PFSK-1 (cell line): ENCODE measurements at regions not wholly inside any gene's neighbourhood (a gene's known extent, or its start where the extent isn't known, plus 50 kb on each side); places are given as distances from the start of the nearest gene placed in this dataset.

Experiments used
- FOXP2 ChIP-seq: optimal IDR thresholded peaks from 2 replicates; pipeline ENCODE3; 2011; ENCODE audit warnings: borderline replicate concordance, control low read depth, inconsistent platforms; ENCODE audit not compliant: insufficient read depth; ENCODE audit errors: extremely low read length, extremely low read depth
- POLR2AphosphoS5 ChIP-seq: IDR thresholded peaks from 2 replicates; pipeline ENCODE4 v1.6.1; 2012; ENCODE audit warnings: low read depth, mild to moderate bottlenecking, control low read depth, low read length, moderate library complexity
- SIN3A ChIP-seq: IDR thresholded peaks from 2 replicates; pipeline ENCODE4 v1.6.1; 2012; ENCODE audit warnings: mild to moderate bottlenecking, low read length, moderate library complexity, borderline replicate concordance; ENCODE audit not compliant: insufficient read depth
- TAF1 ChIP-seq: IDR thresholded peaks from 2 replicates; pipeline ENCODE4 v1.6.1; 2012; ENCODE audit warnings: low read length, control low read depth, borderline replicate concordance; ENCODE audit not compliant: insufficient read depth
- TF ChIP-seq, protein P1 (sequence below), 2 experiments: IDR thresholded peaks; 2 replicates each; pipeline versions ENCODE4 v1.6.1 to v1.8.0; 2011 to 2012; ENCODE audit warnings: low read depth in 2 of 2, low read length in 2 of 2, control low read depth in 1 of 2, inconsistent platforms in 1 of 2, mild to moderate bottlenecking in 1 of 2, moderate library complexity in 1 of 2; ENCODE audit not compliant: insufficient read depth in 1 of 2

GRCh38 chr9:120230227-120230626 is 349.7 kb downstream of the CDK5RAP2 start:
- no peak for TF ChIP-seq POLR2AphosphoS5
- TF ChIP-seq TAF1, result no peak
- TF ChIP-seq SIN3A, result no peak
- TF ChIP-seq, protein P1, sequence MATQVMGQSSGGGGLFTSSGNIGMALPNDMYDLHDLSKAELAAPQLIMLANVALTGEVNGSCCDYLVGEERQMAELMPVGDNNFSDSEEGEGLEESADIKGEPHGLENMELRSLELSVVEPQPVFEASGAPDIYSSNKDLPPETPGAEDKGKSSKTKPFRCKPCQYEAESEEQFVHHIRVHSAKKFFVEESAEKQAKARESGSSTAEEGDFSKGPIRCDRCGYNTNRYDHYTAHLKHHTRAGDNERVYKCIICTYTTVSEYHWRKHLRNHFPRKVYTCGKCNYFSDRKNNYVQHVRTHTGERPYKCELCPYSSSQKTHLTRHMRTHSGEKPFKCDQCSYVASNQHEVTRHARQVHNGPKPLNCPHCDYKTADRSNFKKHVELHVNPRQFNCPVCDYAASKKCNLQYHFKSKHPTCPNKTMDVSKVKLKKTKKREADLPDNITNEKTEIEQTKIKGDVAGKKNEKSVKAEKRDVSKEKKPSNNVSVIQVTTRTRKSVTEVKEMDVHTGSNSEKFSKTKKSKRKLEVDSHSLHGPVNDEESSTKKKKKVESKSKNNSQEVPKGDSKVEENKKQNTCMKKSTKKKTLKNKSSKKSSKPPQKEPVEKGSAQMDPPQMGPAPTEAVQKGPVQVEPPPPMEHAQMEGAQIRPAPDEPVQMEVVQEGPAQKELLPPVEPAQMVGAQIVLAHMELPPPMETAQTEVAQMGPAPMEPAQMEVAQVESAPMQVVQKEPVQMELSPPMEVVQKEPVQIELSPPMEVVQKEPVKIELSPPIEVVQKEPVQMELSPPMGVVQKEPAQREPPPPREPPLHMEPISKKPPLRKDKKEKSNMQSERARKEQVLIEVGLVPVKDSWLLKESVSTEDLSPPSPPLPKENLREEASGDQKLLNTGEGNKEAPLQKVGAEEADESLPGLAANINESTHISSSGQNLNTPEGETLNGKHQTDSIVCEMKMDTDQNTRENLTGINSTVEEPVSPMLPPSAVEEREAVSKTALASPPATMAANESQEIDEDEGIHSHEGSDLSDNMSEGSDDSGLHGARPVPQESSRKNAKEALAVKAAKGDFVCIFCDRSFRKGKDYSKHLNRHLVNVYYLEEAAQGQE (IDR thresholded peaks at IDR 0.05; ENCODE audit: insufficient read depth in 1 of 2, low read depth in 2 of 2, low read length in 2 of 2), result no peak
- TF ChIP-seq FOXP2, result no peak

DNA sequence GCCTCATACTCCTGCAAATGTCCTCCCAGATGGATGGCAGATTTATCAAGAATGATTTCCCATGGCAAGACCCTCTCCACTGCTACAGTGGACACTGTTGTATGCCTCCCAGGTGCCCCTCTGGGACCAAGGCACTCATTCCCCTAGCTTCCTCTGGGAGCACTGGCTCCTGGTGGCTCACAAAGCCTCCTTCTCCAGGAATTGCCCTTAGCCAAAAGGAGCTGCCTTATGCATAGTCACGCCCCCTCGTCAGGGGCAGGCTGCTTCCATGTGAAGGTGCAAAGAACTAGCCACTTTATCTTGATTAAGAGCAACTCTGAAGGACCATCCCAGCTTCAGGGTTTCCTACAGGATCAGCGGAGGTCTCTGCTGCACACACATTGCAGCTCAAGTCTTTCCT is 358.1 kb downstream of the CDK5RAP2 start:
- TF ChIP-seq TAF1 (no peak), FOXP2 (no peak), POLR2AphosphoS5 (no peak), SIN3A (no peak)
- TF ChIP-seq, protein P1 (IDR thresholded peaks at IDR 0.05; ENCODE audit: insufficient read depth in 1 of 2, low read depth in 2 of 2, low read length in 2 of 2), result no peak

DNA sequence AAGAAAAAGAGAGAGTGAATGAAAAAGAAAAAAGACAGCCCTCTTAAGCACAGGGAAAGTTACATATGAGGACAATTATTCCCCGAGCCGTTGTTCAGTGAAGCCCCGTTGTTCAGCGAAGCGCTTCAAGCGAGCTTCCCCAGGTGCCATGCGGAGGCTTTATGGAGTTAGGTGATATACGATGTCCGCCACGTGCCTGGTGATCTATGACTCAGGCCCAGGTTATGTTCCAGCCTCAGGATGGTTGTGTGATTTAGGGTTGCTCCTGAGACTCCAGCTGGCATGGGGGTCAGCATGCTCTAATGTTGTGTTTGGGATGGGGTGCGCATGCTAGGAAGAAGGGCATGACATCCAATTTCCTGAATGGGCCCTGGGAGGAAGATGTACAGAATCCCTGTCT is 365.6 kb downstream of the CDK5RAP2 start:
- TF ChIP-seq SIN3A (no peak), FOXP2 (no peak)
- TF ChIP-seq, protein P1 (IDR thresholded peaks at IDR 0.05; ENCODE audit: insufficient read depth in 1 of 2, low read depth in 2 of 2, low read length in 2 of 2), result no peak

- TF ChIP-seq TAF1 (no peak), FOXP2 (no peak), POLR2AphosphoS5 (no peak), SIN3A (no peak)
- TF ChIP-seq, protein P1 (IDR thresholded peaks at IDR 0.05; ENCODE audit: insufficient read depth in 1 of 2, low read depth in 2 of 2, low read length in 2 of 2), result no peak
Measured at GRCh38 chr9:120212853-120213200, 367.1 kb downstream of the CDK5RAP2 start.

GRCh38 chr9:120212153-120212852 is 367.7 kb downstream of the CDK5RAP2 start:
- TF ChIP-seq, protein P1 (IDR thresholded peaks at IDR 0.05; ENCODE audit: insufficient read depth in 1 of 2, low read depth in 2 of 2, low read length in 2 of 2), result no peak
- no peak for TF ChIP-seq POLR2AphosphoS5
- TF ChIP-seq FOXP2, result no peak
- TF ChIP-seq SIN3A, result no peak
- TF ChIP-seq TAF1, result no peak
